GM11168 (cell line): ENCODE measurements at regions not wholly inside any gene's neighbourhood (a gene's known extent, or its start where the extent isn't known, plus 50 kb on each side); places are given as distances from the start of the nearest gene placed in this dataset.
"Not testable (repeated sequence)": the region's sequence is repeated elsewhere in the genome, so short reads cannot be mapped to it uniquely, and the experiment has no call there.

Experiments used
- in situ Hi-C: fragments of 300-500 bp; cut with MboI; formaldehyde crosslinking; loops from one replicate; pipeline ENCODE4 v1.12.0; 2022; ENCODE audit warnings: low sequenced_read_pairs; ENCODE audit not compliant: unreplicated experiment

DNA sequence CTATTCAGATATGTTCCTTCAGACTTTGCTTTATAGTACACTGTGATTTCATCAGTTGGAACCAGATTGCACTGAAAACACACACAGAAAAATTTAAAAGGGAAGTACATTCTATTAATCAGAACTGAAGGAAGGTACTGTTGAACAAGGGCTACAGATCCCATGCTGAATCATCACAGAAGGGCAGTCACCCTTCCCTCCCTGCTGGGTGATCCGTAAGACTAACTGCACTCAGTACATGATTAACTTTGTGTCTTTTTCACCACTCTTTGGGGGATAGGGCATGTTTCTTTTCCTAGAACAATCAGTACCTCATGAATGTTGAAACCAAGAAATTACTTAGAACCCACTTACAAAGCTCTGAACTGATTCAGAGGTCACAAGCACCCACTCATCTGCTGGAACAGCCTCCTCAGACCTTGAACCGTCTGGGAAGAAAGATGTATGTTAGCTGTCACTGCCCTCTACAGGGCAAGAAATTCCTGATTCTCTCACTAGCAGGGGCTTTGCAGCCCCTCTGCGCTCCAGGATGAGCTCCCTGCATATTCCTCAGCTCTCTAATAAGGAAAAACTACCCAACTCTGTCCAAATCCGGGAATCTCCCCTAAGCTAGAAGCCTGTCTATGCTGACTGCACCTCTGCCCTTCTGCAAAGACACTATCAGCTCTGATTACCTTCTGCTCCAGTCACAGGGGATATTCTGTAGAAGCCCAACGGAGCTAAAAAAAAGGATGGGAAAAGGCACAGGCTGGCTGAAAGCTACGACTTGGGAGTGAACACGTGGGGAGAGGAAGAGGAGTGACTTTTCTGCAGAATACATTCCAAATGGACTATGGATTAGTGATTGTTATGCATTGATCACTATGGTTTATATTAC is 51.0 kb downstream of the IARS1 start:
- in situ Hi-C loops: no loop called here

- in situ Hi-C loops: no loop called here
Observed at GRCh38 chr9:92236915-92237314, 56.6 kb downstream of the IARS1 start.

DNA sequence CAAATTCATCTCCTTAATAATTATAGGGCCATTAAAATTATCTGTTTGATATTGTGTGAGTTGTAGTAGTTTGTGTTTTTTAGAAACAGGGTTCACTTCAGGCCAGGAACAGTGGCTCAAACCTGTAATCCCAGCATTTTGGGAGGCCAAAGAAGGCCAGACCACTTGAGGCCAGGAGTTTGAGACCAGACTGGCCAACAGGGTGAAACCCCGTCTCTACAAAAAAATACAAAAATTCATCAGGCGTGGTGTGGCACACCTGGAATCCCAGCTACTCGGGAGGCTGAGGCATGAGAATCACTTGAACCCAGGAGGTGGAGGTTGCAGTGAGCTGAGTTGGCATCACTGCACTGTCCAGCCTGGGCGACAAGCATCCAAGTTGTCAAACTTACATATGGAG is 57.0 kb downstream of the IARS1 start:
- in situ Hi-C loops: no loop called here

DNA sequence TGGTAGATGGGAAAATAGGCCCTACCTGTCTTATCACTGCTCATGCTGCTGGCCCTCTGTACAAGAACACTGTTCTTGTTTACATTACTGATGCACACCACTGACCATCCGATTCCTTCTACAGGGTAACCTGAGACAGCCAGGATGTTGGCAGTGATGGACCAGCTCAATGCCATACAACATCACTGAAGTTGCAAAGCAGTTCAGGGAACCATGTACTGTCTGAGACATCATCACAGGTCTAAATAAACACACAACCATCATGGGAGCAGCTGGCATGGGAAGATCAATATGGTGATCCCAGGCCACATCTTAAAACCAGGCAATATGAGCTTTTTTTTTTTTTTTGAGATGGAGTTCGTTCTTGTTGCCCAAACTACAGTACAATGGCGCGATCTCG is 59.0 kb downstream of the IARS1 start:
- in situ Hi-C loops: no loop called here

- in situ Hi-C loops: no loop called here
Observed at GRCh38 chr9:92232190-92232589, 61.3 kb downstream of the IARS1 start.

DNA sequence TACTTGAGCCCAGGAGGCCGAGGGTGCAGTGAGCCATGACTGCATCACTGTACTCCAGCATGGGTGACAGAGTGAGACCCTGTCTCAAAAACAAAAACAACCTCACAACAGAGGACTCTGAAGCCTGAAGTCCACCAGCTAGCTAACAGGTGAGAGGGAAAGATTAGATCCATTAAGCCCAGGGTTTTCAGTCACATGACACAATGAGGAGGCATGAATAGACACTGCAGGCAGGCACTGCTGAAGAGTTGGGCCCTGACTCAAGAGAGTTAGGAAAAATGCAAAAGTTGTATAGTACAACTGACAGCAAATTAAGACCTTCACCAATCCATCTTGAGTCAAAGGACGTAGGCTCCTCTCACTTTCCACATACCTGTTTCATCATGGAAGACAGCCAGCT is 64.9 kb downstream of the IARS1 start:
- in situ Hi-C loops: no loop called here

- in situ Hi-C loops: no loop called here
Observed at GRCh38 chr9:92224177-92224576, 69.3 kb downstream of the IARS1 start.

DNA sequence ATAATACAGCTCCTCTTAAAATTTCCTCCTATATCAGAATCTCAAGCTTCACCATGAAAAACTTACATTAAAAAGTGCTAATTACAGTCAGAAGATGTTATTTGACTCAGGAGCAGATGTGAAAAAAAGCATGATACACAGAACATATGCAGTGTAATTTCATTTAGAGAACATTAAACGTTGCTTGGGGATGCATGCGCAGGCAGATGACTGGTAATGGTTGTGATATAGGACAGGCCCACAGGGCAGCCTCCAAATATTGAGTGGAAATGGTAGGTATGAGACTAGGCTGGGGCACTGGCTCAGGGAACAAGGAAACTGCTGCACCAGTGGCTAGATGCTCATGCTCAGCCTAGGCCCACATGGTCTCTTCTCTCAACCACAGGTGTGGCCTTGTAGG is 69.7 kb downstream of the IARS1 start:
- in situ Hi-C loops: no loop called here

DNA sequence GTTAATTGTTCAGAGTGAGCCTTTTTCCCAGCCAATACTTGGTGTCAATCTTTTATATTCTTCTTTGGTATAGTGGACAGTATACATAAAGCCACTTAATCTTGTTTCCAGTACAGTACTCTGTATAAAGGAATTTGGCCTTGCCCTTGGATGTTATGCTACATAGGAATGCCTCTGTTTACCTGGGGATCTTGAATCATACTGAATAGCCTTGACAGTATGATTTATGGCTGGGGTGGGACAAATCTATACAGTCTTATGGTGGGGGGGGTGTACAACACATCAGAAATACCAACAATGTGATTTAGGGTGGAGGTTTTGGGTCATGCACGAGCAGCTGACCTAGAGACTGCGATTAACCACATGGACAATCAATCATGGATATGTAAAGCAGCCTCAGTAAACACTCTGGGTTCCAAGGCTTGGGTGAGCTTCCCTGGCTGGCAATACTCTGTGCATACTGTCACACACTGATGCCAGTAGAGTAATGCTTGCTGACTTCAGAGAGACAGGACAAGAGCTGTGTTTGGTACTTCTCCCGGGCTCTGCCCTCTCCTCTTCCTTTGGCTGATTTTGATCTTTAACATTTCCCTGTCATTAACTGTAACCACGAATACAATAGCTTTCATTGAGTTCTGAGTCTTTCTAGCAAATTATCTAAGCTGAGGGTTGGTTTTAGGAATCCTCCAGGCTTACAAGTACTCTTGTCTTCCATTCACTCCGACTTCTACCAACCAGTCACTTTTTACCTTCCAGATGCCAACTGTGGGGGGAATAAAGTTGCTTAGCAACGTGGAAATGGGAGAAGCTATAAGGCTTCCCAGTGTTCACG is 84.6 kb downstream of the IARS1 start:
- in situ Hi-C loops: no loop called here

GRCh38 chr9:92206488-92206887 is 87.0 kb downstream of the IARS1 start:
- in situ Hi-C loops: no loop called here

DNA sequence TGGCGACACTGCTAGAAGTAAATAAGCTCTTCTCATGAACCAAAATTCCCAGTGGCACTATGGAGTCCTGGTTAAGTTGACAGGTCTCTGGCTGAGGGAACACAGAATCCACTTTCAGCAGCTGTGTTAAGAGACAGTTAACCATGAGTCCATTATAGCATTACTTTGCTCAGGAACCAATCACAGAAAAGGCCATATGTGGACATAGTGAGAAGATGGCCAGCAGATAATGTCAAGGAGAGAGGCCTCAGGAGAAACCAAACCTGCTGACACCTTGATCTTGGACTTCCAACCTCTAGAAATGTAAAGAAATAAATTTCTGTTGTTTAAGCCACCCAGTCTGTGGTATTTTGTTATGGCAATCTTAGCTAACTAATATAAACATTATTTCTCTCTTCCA is 88.7 kb upstream of the SPTLC1 start:
- in situ Hi-C loops: loop anchor here (5.0 kb wide), 1 partner anchor 77 kb away; no protein-coding TSS in a partner anchor

GRCh38 chr9:92198237-92198636 is 83.0 kb upstream of the SPTLC1 start:
- in situ Hi-C loops: not testable (repeated sequence)

DNA sequence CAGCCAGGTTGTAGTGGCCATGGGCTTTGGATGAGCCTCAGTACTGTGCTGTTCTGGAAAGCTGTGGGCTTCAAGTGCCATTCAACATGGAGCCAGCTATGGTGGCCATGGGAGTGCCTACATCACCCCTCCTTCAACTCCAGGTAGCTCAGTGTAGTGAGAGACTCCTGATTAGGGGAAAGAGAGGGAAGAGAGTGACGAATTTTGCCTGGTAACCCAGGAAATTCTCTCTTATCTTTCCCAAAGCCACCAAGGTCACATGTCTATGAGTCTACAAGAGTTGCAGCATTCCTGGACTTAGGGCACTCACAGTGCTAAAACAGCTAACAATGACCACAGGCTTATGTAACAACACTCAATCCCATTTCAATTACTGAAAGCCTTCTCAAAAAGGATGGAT is 81.7 kb upstream of the SPTLC1 start:
- in situ Hi-C loops: no loop called here

- in situ Hi-C loops: no loop called here
Observed at GRCh38 chr9:92196400-92196799, 81.2 kb upstream of the SPTLC1 start.

DNA sequence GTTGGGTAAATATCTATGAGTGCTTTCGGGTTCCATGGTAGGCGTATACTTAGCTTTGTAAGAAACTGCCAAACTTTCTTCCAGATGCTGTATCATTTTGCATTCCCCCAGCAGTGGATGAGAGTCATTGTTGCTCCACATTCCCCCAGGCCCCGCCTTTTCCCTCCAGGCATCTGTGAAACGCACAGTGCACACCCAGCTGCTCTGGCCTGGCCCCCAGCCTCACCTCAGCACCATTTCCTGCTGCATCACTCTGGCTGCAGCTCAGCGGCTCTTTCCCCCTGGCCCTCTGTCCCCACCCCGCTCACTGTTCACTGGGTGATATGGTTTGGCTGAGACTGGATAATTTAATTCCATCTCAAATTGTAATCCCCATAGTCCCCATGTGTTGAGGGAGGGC is 76.6 kb upstream of the SPTLC1 start:
- in situ Hi-C loops: no loop called here

DNA sequence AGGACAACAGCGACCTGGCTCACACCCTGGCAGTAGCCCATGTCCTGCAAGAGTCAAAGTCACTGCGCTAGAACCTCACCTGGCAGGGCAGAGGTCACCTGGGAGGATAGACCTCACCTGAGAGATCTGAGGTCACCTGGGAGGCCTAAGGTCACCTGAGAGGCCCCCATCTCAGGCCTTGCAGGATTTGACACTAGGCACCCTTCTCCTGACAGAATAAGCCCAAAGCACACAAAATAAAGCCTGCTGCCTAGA is 75.2 kb upstream of the SPTLC1 start:
- in situ Hi-C loops: no loop called here

DNA sequence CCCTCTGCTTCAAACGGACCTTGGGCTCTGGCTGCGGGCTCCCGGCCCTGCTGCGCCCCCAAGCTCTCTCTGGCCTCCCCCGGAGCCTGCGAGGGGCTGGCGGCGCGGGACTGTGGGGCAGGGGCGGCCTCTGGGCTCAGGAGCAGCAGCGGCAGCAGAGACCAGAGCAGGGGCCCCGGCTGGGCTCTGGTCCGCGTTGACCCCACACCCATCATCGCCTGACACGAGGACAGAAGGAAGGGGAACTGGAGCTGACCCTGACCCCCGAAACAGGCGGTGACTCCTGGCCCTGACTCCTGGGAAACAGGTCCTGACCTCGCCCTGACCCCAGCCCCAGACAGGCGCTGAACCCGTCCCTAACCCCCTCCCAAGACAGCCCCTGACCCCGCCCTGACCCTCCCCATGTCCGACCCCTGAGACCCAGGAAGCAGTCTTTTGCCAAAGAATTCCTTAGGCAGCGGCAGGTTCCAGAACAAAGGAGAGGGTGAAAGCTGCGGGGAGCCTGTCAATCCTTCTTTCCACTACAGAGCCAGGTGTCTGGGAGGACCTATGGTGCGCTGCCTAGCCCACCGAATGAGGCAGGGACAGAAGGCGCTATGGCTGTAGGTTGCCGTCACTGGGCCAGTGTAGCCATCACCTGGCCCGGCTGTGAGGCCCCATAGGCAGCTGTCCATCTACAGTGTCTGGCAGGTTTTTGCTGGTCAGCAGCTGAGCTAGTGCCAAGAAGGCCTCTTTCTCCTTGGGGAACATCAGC is 74.7 kb upstream of the SPTLC1 start:
- in situ Hi-C loops: no loop called here

- in situ Hi-C loops: no loop called here
Observed at GRCh38 chr9:92188969-92189781, 74.0 kb upstream of the SPTLC1 start.

GRCh38 chr9:92187989-92188714 is 72.9 kb upstream of the SPTLC1 start:
- in situ Hi-C loops: no loop called here

GRCh38 chr9:92187390-92187789 is 72.2 kb upstream of the SPTLC1 start:
- in situ Hi-C loops: no loop called here
